ENCODE measurements at regions not wholly inside any gene's neighbourhood (a gene's known extent, or its start where the extent isn't known, plus 50 kb on each side); places are given as distances from the start of the nearest gene placed in this dataset.

DNA sequence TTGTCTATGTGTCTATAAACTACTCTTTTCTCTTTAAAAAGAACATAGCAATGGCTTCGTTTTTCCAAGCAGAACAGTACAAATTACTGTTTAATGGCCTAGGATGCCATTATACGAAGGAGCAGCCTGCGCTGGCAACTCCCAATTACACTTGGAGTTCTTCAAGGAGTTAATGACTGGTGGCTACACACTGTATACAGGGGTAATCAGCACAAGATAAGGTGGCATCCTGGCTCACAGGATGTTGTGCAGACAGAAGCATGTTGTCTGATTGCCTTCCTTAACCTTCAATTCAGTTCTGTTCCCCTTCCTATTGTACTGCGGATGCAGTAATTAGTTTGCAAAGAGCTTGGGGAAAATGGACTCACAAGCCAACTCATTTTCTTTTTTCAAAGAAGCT lies 250.7 kb upstream of the ROBO2 start:
- no peaks in the 10 kb centered on the region for H3K79me2 ChIP-seq (ENCODE audit: control insufficient read depth in 1 of 2, insufficient read depth in 2 of 2, low read length in 2 of 2)
- no peak overlapping the region for H2BK120ac ChIP-seq (replicated peaks; ENCODE audit: low read depth, low read length)
- H4K20me1 ChIP-seq (replicated peaks in 1 of 2; ENCODE audit: control insufficient read depth in 1 of 2, insufficient read depth in 2 of 2, low read length in 2 of 2), result no peaks in the 10 kb centered on the region
- no peak overlapping the region for H3K4ac ChIP-seq (replicated peaks; ENCODE audit: insufficient read length, low read depth, low read length)
- H3K9ac ChIP-seq (replicated peaks in 1 of 4; ENCODE audit: extremely low read depth in 1 of 4, low read depth in 3 of 4, low read length in 3 of 4), result peak overlapping the region in 1 of 4 experiments; percentile 34; a peak in 1 of 7 replicates
- no peak overlapping the region for H2BK5ac ChIP-seq (ENCODE audit: low read depth, low read length)
- no peak overlapping the region for H2BK15ac ChIP-seq (ENCODE audit: low read length)
- H3K18ac ChIP-seq (ENCODE audit: extremely low read depth, low read length), result no peak overlapping the region
- H2AFZ ChIP-seq (ENCODE audit: low read length), result peak overlapping the region; percentile 86; the same call in 1 of the 2 replicates
- no peak overlapping the region for H4K8ac ChIP-seq (ENCODE audit: extremely low read depth, insufficient read depth, low read length)
- POLR2A ChIA-PET (ENCODE audit: partially characterized antibody), result no interaction called here
- H3K27me3 ChIP-seq (replicated peaks in 1 of 4; ENCODE audit: control insufficient read depth in 3 of 4, extremely low read depth in 1 of 4, insufficient read depth in 3 of 4, low read length in 3 of 4), result no peaks in the 10 kb centered on the region
- CTCF ChIA-PET (ENCODE audit: partially characterized antibody), result interaction anchor here (2.2 kb wide), 1 partner anchor 8 kb away, joined by 6 read pairs; no protein-coding TSS in a partner anchor
- no peaks in the 10 kb centered on the region for H3K9me3 ChIP-seq (ENCODE audit: insufficient read depth in 2 of 2, low read depth in 1 of 2, low read length in 1 of 2)
- H3K4me1 ChIP-seq (replicated peaks in 1 of 4; ENCODE audit: control insufficient read depth in 3 of 4, insufficient read depth in 4 of 4, low read length in 3 of 4), result peaks cover 0 to 5% (median 3%) of the 10 kb centered on the region in 4 experiments; a peak in 3 of 7 replicates
- no peak overlapping the region for H4K5ac ChIP-seq (ENCODE audit: insufficient read length, low read depth, low read length)
- H3K36me3 ChIP-seq (ENCODE audit: control insufficient read depth in 2 of 4, insufficient read depth in 4 of 4, low read length in 3 of 4), result no peaks in the 10 kb centered on the region
- no peak overlapping the region for H3K23ac ChIP-seq (ENCODE audit: insufficient read length)
- no peak overlapping the region for H2BK20ac ChIP-seq (ENCODE audit: low read length)
- no peak for DNase-seq (ENCODE audit: low read depth in 1 of 2, low spot score in 2 of 2)
- H3K14ac ChIP-seq (ENCODE audit: insufficient read length), result no peak overlapping the region
- H3K56ac ChIP-seq (replicated peaks; ENCODE audit: insufficient read length, low read depth, low read length), result no peak overlapping the region
- no peaks in the 10 kb centered on the region for H3K23me2 ChIP-seq (ENCODE audit: low read depth, low read length)
- no peak for FAIRE-seq
- H2AK5ac ChIP-seq (ENCODE audit: low read depth, low read length), result no peak overlapping the region
- no peak overlapping the region for H3K27ac ChIP-seq (ENCODE audit: low read depth, low read length)
- TF ChIP-seq RNF2 (IDR thresholded peaks at IDR 0.05; ENCODE audit: borderline replicate concordance, low read depth, low read length, missing control alignments, poor library complexity, severe bottlenecking), result no peak
- TF ChIP-seq KDM1A (IDR thresholded peaks at IDR 0.05; ENCODE audit: borderline replicate concordance, low read length), result no peak
- H3K4me2 ChIP-seq (ENCODE audit: insufficient read depth in 1 of 2, low read depth in 2 of 2, low read length in 2 of 2), result no peak overlapping the region
- no peak overlapping the region for H3K4me3 ChIP-seq (ENCODE audit: extremely low read depth in 1 of 4, insufficient read depth in 2 of 4, low read depth in 3 of 4, low read length in 4 of 4)
- 90% methylated on average over 4 of the region's 4 CpGs; no CpG with 5 or more reads in 1 of the 2 experiments for WGBS, 2 experiments (ENCODE audit: extremely low coverage in 1 of 2, insufficient coverage in 1 of 2, insufficient read length in 1 of 2, insufficient replicate concordance in 2 of 2, low coverage in 1 of 2, low lambda C conversion rate in 2 of 2, missing lambda C conversion rate in 1 of 2)
- no peak overlapping the region for H4K91ac ChIP-seq (replicated peaks; ENCODE audit: insufficient read length, low read length)
- no peaks in the 10 kb centered on the region for H3K79me1 ChIP-seq (ENCODE audit: low read depth, low read length)
- H2BK12ac ChIP-seq (ENCODE audit: low read depth, low read length), result no peak overlapping the region

All from H1 (cell line).